Colonic mucosa (tissue), 4 donors: ENCODE measurements at regions not wholly inside any gene's neighbourhood (a gene's known extent, or its start where the extent isn't known, plus 50 kb on each side); places are given as distances from the start of the nearest gene placed in this dataset.

Experiments used
- DNase-seq: peaks from one replicate; pipeline ENCODE4 v3.0.0-alpha.2; 2020
- H3K27ac ChIP-seq: fragments of 200-600 bp; one replicate; pipeline ENCODE4 v1.8.0; 2021
- H3K27me3 ChIP-seq: fragments of 200-600 bp; one replicate; pipeline ENCODE4 v1.8.0; 2021
- H3K36me3 ChIP-seq: fragments of 200-600 bp; one replicate; pipeline ENCODE4 v1.8.0; 2021
- H3K4me1 ChIP-seq: fragments of 200-600 bp; one replicate; pipeline ENCODE4 v1.8.0; 2021; ENCODE audit warnings: mild to moderate bottlenecking
- H3K4me3 ChIP-seq: fragments of 200-600 bp; one replicate; pipeline ENCODE4 v1.8.0; 2021
- H3K9ac ChIP-seq, 2 donors: one replicate each; pipeline ENCODE4 v1.7.0; 2013; ENCODE audit warnings: control low read depth in 2 of 2, low read depth in 2 of 2, low read length in 2 of 2
- H3K9me3 ChIP-seq: fragments of 200-600 bp; one replicate; pipeline ENCODE4 v1.8.0; 2021
- intact Hi-C: fragments of 100-400 bp; cut with DNase I; formaldehyde crosslinking; loops from one replicate; pipeline ENCODE4 v1.14.1; 2022
- TF ChIP-seq, protein P1 (sequence below): fragments of 200-600 bp; IDR thresholded peaks from one replicate; pipeline ENCODE4 v1.8.0; 2022; ENCODE audit warnings: antibody characterized with exemption, mild to moderate bottlenecking
- donor health status: healthy.
- donor health status: DM: no; HTN: no; CAD: no.
- donor health status: DM: no; HTN: no; CAD: no.

- Histone ChIP-seq H3K9ac (no peak overlapping the region), H3K27me3 (no peaks in the 10 kb centered on the region), H3K4me3 (no peak overlapping the region), H3K36me3 (no peaks in the 10 kb centered on the region), H3K4me1 (no peaks in the 10 kb centered on the region), H3K9me3 (no peaks in the 10 kb centered on the region), H3K27ac (no peak overlapping the region)
- intact Hi-C loops = no loop called here
- DNase-seq = no peak
- TF ChIP-seq, protein P1, sequence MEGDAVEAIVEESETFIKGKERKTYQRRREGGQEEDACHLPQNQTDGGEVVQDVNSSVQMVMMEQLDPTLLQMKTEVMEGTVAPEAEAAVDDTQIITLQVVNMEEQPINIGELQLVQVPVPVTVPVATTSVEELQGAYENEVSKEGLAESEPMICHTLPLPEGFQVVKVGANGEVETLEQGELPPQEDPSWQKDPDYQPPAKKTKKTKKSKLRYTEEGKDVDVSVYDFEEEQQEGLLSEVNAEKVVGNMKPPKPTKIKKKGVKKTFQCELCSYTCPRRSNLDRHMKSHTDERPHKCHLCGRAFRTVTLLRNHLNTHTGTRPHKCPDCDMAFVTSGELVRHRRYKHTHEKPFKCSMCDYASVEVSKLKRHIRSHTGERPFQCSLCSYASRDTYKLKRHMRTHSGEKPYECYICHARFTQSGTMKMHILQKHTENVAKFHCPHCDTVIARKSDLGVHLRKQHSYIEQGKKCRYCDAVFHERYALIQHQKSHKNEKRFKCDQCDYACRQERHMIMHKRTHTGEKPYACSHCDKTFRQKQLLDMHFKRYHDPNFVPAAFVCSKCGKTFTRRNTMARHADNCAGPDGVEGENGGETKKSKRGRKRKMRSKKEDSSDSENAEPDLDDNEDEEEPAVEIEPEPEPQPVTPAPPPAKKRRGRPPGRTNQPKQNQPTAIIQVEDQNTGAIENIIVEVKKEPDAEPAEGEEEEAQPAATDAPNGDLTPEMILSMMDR = no peak
Observed at GRCh38 chr7:45451342-45452035, 122.7 kb upstream of the ADCY1 start.

DNA sequence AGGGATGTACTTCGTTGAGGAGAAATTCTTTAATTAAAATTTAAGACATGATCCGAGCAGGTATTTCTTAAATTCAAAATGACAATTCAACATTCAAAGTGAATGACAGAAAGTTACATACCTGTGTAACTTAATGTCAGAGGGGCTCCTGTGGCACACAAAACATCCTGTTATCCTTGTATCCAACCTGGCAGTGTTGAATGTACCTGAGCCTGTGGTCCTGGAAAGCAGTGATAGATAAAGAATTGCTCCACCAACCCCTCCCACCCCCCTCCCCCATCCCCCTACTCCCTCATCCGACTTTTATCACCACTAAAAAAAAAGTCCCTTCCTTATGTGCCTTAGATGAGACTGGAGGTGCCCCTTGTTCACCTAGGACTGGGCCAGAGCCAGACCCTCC, 119.4 kb upstream of the ADCY1 start:
- intact Hi-C loops = no loop called here
- no peak for DNase-seq
- H3K9ac ChIP-seq = no peak overlapping the region

DNA sequence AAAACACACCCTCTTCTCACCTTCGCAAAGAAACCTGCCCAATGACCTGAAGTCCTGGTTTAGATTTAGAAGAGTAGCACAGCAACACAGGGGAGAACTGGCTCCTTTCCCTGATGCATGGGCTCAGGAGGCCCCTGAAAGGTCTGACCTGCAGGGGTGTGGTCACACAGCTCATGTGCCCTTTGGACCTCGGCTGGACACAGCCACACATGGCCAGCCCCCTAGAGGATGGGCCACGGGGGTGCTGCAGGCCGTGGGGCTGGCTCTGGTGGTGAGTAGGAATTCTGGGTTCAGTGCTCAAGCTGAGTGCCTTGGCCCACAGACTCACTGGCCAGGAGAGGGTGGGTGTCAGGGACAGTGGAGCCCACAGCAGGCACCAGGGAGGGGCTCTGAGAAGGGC, 118.5 kb upstream of the ADCY1 start:
- Histone ChIP-seq H3K4me1 (no peaks in the 10 kb centered on the region), H3K4me3 (no peak overlapping the region), H3K27me3 (no peaks in the 10 kb centered on the region), H3K9ac (no peak overlapping the region), H3K27ac (no peak overlapping the region), H3K9me3 (no peaks in the 10 kb centered on the region), H3K36me3 (no peaks in the 10 kb centered on the region)
- DNase-seq = no peak
- intact Hi-C loops = no loop called here
- TF ChIP-seq, protein P1 = no peak

More for the DNA sequence above, 119.4 kb upstream of the ADCY1 start:
- TF ChIP-seq, protein P1 = no peak
- Histone ChIP-seq H3K4me3 (no peak overlapping the region), H3K9me3 (no peaks in the 10 kb centered on the region), H3K4me1 (no peaks in the 10 kb centered on the region), H3K27ac (no peak overlapping the region), H3K36me3 (no peaks in the 10 kb centered on the region), H3K27me3 (no peaks in the 10 kb centered on the region)

- H3K4me1 ChIP-seq = no peaks in the 10 kb centered on the region
- H3K4me3 ChIP-seq = no peak overlapping the region
- TF ChIP-seq, protein P1 = no peak
- H3K27ac ChIP-seq = no peak overlapping the region
- no peak for DNase-seq
- H3K36me3 ChIP-seq = no peaks in the 10 kb centered on the region
- intact Hi-C loops = no loop called here
- H3K9ac ChIP-seq = no peak overlapping the region
- H3K27me3 ChIP-seq = no peaks in the 10 kb centered on the region
- no peaks in the 10 kb centered on the region for H3K9me3 ChIP-seq
Observed at GRCh38 chr7:45456105-45456504, 118.1 kb upstream of the ADCY1 start.

DNA sequence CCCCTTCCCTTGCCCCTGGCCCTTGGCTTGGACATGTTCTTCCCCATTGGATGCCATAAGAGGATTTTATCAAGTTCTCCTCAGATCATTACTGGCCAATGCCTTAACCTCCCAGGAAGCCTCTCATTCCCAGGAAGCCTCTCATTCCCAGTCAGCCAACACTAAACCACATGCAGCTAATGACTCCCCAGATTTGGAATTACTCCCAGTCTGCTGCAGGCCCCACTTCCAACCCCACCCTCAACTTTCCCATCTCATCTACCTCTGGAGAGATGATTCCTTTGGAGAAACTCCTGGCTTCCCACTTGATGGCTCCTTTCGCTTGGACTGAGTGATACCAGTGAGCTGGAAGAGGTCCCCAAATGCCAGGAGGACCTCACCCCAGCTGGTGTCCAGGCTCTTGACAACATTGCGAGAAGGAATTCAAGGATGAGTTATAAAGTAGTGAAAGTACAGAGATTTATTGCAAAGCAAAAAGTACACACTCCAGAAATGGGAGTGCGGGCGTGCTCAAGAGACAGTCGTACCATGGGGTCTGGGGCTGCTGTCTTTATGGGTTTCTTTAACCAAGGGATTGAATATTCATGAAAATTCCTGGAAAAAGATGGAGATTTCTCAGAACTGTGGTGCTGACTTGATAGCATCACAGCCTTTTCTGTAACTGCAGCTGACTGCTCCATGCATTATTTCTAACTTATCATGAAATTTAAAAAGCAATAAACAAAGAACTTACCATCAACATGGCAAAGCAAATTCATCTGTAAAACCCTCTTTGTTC, 117.2 kb upstream of the ADCY1 start:
- Histone ChIP-seq H3K4me1 (no peaks in the 10 kb centered on the region), H3K4me3 (no peak overlapping the region), H3K9me3 (no peaks in the 10 kb centered on the region), H3K36me3 (no peaks in the 10 kb centered on the region), H3K27ac (no peak overlapping the region), H3K27me3 (no peaks in the 10 kb centered on the region), H3K9ac (no peak overlapping the region)
- no peak for DNase-seq
- TF ChIP-seq, protein P1 = no peak
- intact Hi-C loops = no loop called here
